GM19438 (cell line): ENCODE measurements at regions not wholly inside any gene's neighbourhood (a gene's known extent, or its start where the extent isn't known, plus 50 kb on each side); places are given as distances from the start of the nearest gene placed in this dataset.

Source experiments
- ATAC-seq: cut with Tn5 transposase; IDR thresholded peaks from one replicate; pipeline ENCODE4 v1.9.1; 2021; ENCODE audit warnings: low read depth; ENCODE audit not compliant: unreplicated experiment

DNA sequence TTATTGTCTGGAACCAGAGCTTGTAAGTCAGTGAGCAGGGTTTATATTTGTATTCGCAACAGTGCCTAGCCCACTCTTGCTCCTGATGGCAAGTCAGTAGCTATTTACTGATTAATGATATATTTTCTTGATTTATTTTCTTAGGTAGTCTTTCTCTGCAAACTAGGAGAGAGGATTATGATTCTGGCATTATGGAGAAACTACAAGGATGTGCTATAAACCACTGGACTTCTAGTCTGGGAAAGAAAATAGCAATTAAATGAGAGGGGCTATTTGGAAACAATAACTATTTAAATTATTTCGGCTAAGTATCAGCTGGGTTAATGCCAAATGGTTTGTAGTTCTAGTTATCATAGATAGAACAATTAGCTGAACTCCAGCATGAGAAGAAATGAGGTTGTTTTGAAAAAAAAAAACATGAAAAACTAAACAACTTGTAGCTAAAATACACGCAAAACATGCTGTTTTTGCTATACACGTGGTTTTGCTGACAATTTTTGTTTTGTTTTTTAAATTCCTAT, 304.9 kb upstream of the TCF21 start:
- no peak for ATAC-seq

DNA sequence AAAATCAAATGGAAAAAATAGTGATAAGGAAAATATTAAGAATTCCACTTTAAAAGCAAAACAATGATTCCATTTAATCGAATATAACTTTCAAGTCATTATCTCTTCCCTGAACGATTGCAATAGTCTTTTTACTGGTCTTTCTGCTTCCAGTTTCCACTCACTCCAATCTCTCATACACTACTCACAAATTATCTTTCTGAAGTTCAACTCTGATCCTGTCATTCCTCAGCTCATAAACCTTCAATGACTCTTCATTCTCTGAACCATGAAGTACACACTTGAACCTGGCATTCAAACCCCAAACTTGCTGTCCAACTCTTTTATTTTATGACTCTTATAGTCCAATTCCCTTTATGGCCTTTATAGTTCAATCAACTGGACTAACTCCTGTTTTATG, 304.1 kb upstream of the TCF21 start:
- no peak for ATAC-seq

DNA sequence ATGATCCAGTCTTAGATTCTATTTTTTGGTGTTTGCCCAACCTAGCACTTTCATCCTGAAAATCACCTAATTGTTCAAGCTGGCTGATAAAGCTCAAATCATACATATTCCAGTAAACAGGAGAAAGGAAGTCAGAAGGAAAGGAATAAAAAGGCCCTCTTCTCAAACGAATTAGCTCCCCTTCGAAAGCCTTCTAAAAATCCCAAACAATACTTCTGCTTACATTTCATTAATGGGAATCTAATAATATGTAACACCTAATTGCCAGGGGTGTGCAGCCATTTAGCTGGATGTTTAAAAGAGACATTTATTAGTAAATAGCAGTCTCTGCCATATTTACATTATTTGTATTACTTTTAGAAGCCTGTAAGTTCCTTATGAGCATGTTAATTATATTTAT, 302.9 kb upstream of the TCF21 start:
- no peak for ATAC-seq

DNA sequence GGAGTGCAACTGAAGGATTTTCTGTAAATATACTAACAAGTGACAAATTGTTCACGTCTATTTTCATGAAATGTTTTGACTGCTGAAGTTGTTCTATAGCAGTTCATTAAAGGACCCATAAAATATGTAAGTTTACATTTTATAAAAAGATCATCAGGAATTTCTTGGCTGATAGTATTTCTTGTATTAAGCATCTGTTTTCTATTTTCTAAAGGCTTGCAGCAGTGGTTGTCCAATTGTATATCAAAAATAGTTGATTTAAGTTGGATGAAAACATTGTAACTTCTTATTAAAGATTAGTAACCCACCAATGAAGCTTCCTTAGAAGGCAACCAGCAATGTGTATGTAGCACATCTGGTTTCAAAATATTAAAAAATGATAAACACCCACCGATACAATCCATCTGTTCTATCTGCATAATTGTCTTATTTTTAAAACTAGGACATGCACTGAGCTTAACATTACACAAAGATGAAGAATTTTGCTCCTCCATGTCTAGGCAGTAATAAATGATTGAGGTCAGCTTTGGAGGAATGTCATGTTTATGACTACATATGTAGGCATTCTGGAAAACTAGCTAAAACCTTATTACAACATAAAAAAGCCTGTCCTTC, 301.3 kb upstream of the TCF21 start:
- ATAC-seq, result no peak

DNA sequence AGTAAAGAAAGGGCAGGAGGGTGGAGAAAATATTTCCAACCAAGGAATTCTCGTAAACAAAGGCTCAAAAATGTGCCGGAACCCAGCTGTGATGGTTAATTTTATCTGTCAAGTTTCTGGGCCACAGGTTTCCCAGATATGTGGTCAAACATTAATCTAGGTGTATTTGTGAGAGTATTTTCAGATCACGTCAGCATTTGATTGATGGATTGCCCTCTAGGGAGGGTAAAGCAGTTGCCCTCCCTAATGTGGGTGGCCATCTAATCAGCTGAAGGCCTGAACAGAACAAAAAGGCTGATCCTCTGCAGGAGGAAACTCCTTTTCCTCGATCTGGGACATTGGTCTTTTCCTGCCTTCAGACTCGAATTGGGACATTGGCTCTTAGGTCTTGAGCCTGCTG, 298.7 kb upstream of the TCF21 start:
- no peak for ATAC-seq

DNA sequence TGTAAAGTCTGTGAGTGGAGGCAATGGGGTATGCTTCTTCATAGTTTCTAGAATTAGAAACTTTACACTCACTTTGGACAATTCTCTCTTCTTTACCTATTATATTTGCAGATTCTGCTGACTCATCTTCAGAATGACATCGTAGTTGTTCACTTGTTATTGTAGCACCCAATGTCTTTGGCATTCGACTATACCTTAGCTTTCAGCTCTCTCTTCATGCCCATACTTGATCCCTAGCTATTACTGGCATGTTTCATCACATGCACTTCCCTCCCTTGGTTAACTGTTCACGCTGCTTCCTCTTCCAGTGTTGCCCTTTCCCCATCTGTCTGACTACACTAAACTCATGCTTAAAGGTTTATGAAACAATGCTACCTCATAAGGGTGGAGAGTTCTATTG, 298.1 kb upstream of the TCF21 start:
- no peak for ATAC-seq

DNA sequence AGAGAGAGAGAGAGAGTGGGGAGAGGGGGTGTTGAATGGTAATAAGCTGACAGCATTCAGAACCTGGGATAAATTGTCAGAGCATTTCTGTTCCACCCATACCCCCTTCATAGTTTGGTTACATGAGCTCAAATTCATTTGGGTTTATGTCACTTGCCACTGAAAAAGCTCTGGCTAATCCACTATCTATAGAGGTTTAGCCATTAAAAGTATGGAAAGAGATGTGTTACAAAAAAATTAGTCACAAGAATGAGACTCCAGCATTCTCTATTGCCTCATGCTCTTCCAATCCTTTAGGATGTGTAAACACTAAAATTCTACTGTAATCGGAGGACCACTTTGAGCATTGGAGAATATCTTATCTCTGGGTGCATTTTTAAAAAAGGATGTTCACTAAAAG, 297.6 kb upstream of the TCF21 start:
- no peak for ATAC-seq

DNA sequence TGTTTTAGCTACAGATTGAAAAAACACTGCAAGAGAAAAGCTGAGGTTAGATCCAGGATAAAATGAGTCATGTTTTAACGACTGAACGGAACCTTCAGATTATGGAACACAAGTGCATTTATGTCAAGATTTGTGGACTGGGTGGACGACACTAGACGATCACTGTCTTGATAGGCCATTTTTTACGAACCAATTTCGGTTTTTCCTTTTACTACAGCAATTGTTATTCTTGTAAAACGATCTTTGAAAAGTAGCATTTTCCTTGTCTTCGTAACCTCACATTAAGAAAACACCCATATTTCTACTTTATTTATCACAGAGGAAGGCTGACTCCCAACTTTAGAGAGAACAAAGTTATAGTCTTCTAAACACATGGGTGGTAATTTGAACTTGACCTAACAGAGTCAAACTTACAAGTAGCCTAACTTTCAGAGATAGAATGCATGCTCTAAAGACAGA, 294.2 kb upstream of the TCF21 start:
- ATAC-seq, result no peak

DNA sequence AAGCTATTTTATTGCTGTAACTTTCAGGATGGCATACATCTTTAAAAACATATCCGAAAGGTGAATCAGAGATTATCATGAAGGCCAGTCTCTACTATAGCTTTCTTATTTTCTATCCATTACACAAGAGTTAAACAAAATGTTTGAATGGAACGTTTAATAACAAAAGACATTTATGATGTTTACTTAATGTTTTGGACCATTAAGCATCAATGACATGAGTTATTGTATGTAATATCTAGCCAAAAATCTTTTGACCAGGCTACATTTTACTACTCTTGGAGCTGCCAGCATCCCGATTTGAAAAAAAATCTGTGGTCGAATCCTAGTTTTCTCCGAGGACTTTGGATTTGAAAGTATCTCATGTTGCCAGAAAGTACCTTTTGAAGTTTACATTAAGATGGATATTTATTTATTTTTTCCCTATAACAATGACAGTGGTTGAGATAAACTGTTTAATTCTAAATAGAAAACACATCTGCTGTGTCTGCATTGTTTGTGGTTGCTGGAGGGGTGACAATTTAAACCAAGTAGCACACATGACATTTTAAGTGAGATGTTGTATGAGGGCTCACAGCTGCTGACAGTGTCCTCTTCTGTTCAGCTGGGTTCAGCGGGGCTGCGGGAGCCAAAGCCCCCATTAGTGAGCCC, 293.7 kb upstream of the TCF21 start:
- no peak for ATAC-seq

DNA sequence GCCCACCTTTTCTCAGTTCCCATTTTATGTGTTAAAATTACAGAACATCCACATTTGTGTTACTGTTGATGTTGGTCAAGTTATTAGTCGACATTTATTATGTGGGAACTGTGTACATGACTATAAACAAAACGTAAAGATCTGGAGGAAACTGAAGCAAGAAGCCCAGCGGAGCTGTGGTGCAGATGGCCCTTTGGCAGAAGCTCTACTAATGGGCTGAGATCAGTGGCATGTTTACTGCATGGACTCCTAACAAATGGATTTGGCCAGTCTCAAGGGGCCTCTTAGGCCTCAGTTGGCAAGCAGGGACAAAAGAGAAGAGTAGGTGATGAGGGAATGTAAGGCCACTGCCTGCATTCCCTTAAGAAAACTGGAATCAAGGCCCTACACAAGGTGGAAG, 282.1 kb upstream of the TCF21 start:
- ATAC-seq, result no peak

DNA sequence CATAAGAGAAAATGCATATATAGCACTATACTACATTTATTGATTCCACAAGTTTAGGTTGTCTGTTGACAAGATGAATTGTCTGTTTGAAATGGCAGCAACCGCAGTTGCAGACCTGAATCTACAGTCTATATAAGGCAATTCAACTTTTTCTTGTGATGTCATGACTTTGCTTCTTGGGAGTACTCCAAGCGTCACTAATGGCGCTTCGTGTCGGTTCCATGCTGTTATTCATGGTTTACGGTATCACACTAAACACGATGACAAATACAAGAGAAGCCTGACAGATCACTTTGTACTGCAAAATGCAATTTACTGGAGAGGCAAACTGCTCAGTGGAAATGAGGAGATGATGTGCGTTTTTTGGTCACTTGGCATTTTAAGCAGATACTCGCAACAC, 280.3 kb upstream of the TCF21 start:
- ATAC-seq, result no peak

DNA sequence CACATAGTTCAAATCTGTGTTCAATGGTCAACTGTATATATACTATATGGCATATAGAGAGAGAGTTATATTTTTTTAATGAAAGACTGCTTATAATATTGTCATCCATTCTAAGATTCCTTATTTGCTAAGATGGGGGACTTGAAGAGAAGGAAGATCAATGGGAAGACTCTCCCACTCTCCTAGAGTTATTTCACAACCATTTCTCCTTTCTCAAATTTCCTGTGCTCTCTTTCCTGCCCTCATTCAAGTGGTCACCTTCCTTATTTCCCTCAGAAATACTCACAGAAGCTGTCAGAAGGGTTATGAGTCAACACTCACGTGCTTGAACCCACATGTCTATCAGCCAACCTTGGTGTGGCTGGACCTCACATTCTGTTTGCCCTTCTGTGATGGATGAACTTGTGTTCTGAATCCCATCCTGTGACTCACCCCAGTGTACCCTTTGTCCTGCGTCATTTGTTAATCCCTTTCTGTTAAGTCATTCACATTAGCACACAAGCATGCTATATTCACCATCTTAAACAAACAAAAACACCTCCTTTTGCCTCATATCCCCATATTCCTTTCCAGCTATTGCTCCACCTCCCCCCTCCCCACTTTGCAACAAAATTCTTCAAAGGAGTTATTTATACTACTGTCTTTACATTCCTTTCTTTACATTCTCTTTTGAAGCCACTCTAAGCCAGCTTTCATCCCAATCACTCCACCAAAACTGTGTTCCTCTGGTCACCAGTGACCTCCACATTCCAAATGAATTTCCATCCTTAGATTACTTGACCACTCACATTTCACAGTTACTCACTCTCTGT, 279.3 kb upstream of the TCF21 start:
- no peak for ATAC-seq

DNA sequence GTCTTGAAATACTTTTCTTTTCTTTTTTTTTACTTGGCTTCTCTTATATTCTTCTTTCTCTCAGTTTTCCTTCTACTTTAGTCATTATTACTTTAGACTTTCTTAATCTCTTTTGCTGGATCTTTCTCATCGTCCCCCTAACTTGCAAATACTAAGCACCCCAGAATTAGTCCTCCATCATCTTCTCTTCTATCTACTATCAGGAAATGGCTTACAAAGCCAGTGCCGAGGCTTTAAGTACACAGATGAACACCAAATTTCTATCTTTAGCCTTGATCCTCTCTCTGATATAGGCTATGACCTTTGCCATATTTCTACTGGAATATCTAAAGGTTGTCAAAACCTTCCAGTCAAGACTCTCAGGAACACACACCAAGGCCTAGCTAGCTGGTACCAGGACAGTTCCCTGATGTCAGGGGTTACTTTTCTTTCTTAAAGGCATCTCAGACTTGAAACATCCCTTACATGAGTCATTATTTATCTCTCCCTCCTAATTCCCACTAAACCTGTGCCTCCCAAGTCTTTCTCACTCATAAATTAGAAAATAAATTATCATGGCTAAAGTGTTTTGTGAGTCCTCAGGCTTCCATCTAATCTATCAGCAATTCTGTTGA, 278.6 kb upstream of the TCF21 start:
- ATAC-seq, result no peak

DNA sequence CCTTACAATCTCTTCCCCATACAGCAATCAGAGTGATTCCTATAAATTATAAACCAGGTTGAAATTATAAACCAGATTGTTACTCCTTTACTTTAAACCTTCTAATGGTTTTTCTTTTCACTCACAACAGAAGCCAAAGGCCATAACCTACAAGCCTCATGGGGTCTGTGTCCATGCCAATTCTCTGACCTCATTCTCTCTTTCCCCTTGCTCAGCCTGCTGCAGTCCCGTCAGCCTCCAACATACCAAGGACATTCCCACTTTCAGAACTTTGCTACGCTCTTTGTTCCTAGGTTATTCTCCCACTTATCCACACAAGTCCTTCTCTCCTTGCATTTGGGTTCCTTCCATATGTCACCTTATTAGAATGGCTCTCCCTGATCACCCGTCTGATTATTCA, 277.9 kb upstream of the TCF21 start:
- no peak for ATAC-seq

DNA sequence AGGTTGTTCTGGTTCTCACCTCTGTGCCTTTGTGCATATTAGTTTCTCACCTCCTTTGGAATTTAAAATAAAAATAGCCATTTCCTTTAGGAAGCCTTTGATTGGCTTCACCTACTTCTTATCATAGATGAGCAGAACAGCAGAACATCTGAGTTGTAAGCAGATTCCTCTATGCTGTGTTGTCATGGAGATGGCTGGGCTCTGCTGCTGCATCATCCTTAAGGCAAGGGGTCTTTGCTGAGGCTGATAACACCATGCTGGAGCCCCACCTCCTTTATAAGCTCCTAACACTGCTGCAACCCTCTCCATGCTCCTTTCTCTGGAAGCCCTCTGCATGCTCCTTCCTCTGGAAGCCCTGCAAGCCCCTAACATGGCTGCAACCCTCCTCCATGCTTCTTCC, 276.5 kb upstream of the TCF21 start:
- no peak for ATAC-seq

DNA sequence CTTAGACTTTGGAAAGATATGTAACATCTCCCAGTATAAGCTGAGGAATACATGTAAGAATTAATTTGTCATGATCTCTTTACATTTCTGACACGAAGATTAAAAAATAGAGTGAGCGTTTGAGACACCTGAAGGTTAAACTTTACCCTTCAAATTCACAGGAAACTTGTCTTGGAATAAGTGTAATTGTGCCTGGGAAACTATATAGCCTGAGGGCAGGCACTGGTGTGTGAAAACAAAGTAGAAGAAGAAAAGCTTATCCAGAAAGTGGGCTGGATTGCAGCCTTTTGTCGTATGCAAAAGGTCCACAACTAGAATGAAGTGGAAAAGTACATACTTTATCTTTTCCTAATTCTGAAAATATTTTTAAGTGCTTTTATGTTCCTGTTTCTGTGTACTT, 275.7 kb upstream of the TCF21 start:
- ATAC-seq, result no peak

DNA sequence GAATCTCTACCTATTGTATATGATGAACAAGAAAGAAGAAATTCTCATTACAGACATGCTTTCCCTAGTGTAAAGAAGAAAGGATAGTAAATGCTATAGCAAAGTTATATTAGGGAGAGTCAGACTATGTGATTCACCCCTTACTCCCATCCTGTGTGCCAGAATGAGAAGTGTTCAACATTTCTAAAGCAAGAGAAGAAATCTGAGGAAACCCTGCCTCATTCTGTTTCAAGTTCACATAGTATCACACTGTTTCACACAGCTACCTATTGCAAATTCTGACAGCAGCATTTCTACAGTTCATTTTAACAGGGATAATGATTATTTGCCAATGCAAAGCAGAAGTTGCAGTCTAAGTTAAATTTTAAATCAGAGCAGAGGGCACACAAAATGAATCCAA, 267.2 kb upstream of the TCF21 start:
- ATAC-seq, result no peak

DNA sequence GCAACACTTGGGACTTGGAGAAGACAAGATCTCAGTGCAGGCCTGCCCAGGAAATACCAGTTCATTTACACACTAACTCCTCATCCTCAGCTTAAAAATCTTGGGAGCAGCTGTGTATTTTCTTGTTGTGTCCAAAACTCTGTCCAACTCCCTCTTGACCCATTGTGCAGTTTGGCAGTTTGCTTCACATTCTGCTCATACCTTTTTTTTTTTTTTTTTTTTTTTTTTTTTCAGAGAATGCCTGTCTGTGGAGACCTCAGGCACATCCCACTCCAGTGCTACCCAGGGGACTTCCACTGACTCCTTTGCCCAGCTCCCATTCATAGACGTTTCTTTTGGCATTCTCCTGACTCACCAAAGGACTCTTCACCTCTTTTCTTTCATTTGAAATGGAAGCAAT, 265.8 kb upstream of the TCF21 start:
- no peak for ATAC-seq

DNA sequence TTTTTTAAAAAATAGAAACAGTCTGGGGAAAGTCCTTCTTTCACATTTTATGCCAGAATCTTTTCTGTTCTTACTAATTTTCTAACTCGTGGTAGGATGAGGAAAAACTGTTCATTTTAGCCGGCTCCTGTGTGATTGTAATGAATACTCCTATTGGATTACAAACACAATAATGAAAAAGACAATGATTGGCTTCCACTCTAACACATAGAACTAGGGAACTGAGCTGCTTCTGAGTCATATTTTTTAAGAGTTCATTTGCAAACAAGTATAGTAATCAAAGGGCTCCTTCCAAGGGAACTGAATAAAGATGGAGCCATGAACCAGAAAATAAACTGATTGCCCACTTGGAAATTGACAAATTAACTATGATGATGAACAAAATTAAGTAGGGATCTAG, 265.3 kb upstream of the TCF21 start:
- ATAC-seq, result no peak

DNA sequence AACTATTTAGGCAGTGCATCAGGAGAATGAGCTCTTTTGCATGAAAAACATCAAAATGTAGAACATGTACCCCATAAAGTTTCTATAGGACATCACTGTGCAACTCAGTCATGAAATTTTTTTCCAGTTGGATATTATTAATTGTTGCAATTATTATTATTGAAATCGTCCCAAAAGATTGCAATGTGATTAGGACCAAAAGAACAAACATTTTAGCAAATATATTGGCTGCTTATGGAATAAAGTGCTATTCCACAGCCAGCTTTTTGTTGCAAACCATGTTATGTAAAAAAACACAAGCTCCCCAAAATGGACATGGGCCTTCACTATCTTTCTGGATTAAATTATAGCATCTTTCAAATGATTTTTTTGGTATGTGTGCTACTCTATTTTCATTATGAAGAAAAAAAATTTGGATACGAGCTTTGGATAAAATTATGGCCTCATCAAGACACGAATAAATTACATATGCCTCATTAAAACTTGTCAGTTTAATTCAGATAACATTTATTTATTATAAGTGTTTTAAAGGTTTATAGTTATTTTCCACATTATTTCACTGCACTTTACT, 262.7 kb upstream of the TCF21 start:
- ATAC-seq, result no peak

DNA sequence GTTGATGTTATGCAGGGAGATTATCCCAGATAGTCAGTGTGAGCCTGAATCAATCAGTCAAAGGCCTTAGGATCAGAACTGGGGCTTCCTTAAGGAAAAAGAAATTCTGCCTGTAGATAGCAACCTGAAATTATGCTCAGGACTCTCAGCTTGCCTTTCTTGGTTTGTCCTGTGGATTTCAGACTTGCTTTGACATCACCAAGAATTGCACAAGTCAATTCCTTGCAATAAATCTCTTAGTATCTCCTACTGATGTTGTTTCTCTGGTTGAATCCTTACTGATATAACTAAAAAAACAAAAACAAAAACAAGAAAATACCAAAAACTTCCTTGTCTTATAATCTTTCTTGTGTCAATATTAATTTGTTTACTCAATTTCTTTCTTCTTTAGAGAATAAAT, 258.9 kb upstream of the TCF21 start:
- ATAC-seq, result no peak
